B cell (primary cell): ENCODE measurements at regions not wholly inside any gene's neighbourhood (a gene's known extent, or its start where the extent isn't known, plus 50 kb on each side); places are given as distances from the start of the nearest gene placed in this dataset.

Source experiments
- ATAC-seq: fragments of 200-7000 bp; cut with Tn5 transposase; one replicate; pipeline ENCODE4 v1.10.0; 2021; ENCODE audit warnings: low read depth, mild to moderate bottlenecking, moderate number of reproducible peaks, moderate library complexity
- CTCF ChIA-PET: fragments of 350-600 bp; sonication (Branson Sonifier 250); formaldehyde crosslinking; loops from one replicate; lab custom pipeline; 2021; ENCODE audit warnings: antibody characterized with exemption, inconsistent platforms; lab: Charles Lee
- POLR2A ChIA-PET: fragments of 350-600 bp; sonication (Branson Sonifier 250); formaldehyde crosslinking; loops from one replicate; lab custom pipeline; 2021; ENCODE audit warnings: antibody characterized with exemption; lab: Charles Lee
- DNase-seq: peaks from one replicate; pipeline ENCODE4 v3.0.0; 2013
- H2AFZ ChIP-seq: 2 replicates; pipeline ENCODE4 v1.6.1; 2012; ENCODE audit warnings: mild to moderate bottlenecking, low read depth, low read length; ENCODE audit not compliant: insufficient read depth, poor library complexity, severe bottlenecking
- H3K27ac ChIP-seq, 2 donors: 1 replicate in 1 of 2; 2 replicates in 1 of 2; pipeline ENCODE4 v1.5.1; 2012 to 2013; ENCODE audit warnings: low read length in 2 of 2, mild to moderate bottlenecking in 2 of 2, moderate library complexity in 1 of 2
- H3K27me3 ChIP-seq, 4 experiments: fragments of 200-600 bp in 1 of 4; sonication (generic) in 1 of 4; replicated peaks in 1 of 4; 1 replicate in 2 of 4; 2 replicates in 2 of 4; pipeline versions ENCODE4 v1.6.1 to v1.7.0; 2013 to 2016; ENCODE audit warnings: low read length in 3 of 4, mild to moderate bottlenecking in 2 of 4, mixed read lengths in 1 of 4, moderate library complexity in 1 of 4; ENCODE audit not compliant: insufficient read depth in 4 of 4, control insufficient read depth in 3 of 4; ENCODE audit errors: control extremely low read depth in 1 of 4
- H3K36me3 ChIP-seq, 2 experiments: replicated peaks in 1 of 2; 1 replicate in 1 of 2; 2 replicates in 1 of 2; pipeline versions ENCODE4 v1.6.1 to v1.7.1; 2013; ENCODE audit warnings: low read length in 1 of 2; ENCODE audit not compliant: insufficient read depth in 2 of 2, control insufficient read depth in 1 of 2; ENCODE audit errors: control extremely low read depth in 1 of 2, extremely low read depth in 1 of 2
- H3K4me1 ChIP-seq, 2 donors: fragments of 200-600 bp in 1 of 2; sonication (generic) in 1 of 2; 1 replicate in 1 of 2; 2 replicates in 1 of 2; pipeline versions ENCODE4 v1.5.1 to v1.6.1; 2013 to 2017; ENCODE audit warnings: low read length in 2 of 2; ENCODE audit not compliant: control insufficient read depth in 2 of 2, insufficient read depth in 2 of 2
- H3K4me2 ChIP-seq: replicated peaks from 2 replicates; pipeline ENCODE3; 2012; ENCODE audit warnings: mild to moderate bottlenecking, low read depth, low read length; ENCODE audit not compliant: poor library complexity, severe bottlenecking
- H3K4me3 ChIP-seq, 5 experiments: fragments of 200-600 bp in 1 of 5; sonication (generic) in 1 of 5; 1 replicate in 3 of 5; 2 replicates in 2 of 5; pipeline versions ENCODE4 v1.5.1 to v1.7.0; 2011 to 2016; ENCODE audit warnings: low read length in 4 of 5, mild to moderate bottlenecking in 4 of 5, low read depth in 2 of 5, control low read depth in 1 of 5, moderate library complexity in 1 of 5; ENCODE audit not compliant: insufficient read depth in 1 of 5; ENCODE audit errors: control extremely low read depth in 1 of 5, extremely low read depth in 1 of 5
- H3K79me2 ChIP-seq: fragments of 200-600 bp; sonication (generic); one replicate; pipeline ENCODE4 v1.6.0; 2016; ENCODE audit warnings: low read length; ENCODE audit not compliant: control insufficient read depth, insufficient read depth
- H3K9ac ChIP-seq: fragments of 200-600 bp; sonication (generic); 2 replicates; pipeline ENCODE4 v1.6.1; 2017; ENCODE audit warnings: mild to moderate bottlenecking, low read length, moderate library complexity
- H3K9me3 ChIP-seq, 3 donors: one replicate each; pipeline versions ENCODE4 v1.6.1 to v1.7.1; 2013; ENCODE audit warnings: low read length in 2 of 3; ENCODE audit not compliant: control insufficient read depth in 2 of 3, insufficient read depth in 1 of 3; ENCODE audit errors: control extremely low read depth in 1 of 3
- H4K20me1 ChIP-seq: 2 replicates; pipeline ENCODE4 v1.6.0; 2012; ENCODE audit warnings: mild to moderate bottlenecking, low read length; ENCODE audit not compliant: insufficient read depth, control insufficient read depth, poor library complexity, severe bottlenecking
- H3K27ac Mint-ChIP-seq: one replicate; pipeline ENCODE4 v1.8.0; 2021; ENCODE audit warnings: mixed read lengths
- H3K27me3 Mint-ChIP-seq: one replicate; pipeline ENCODE4 v1.8.0; 2021; ENCODE audit warnings: mixed read lengths
- H3K4me1 Mint-ChIP-seq: one replicate; pipeline ENCODE4 v1.8.0; 2021; ENCODE audit warnings: mixed read lengths
- H3K4me3 Mint-ChIP-seq: one replicate; pipeline ENCODE4 v1.8.0; 2021; ENCODE audit warnings: mixed read lengths
- H3K9me3 Mint-ChIP-seq: one replicate; pipeline ENCODE4 v1.8.0; 2022; ENCODE audit warnings: mixed read lengths; ENCODE audit not compliant: insufficient read depth
- CTCF ChIP-seq: fragments of 200-600 bp; IDR thresholded peaks from one replicate; pipeline ENCODE4 v1.8.0; 2022; ENCODE audit warnings: antibody characterized with exemption, mild to moderate bottlenecking
- EZH2 ChIP-seq: IDR thresholded peaks from 2 replicates; pipeline ENCODE4 v1.6.1; 2012; ENCODE audit warnings: borderline replicate concordance, low read depth, mild to moderate bottlenecking, moderate library complexity, low read length; ENCODE audit not compliant: insufficient read depth, poor library complexity, severe bottlenecking
- WGBS: methylation state at CpG from one replicate; pipeline ENCODE4 v1.1.5; 2013; ENCODE audit warnings: missing lambda C conversion rate; ENCODE audit not compliant: insufficient coverage; 5-methylcytosine and 5-hydroxymethylcytosine counted together
- intact Hi-C: fragments of 100-400 bp; cut with micrococcal nuclease; formaldehyde crosslinking; loops from one replicate; pipeline ENCODE4 v1.10.0; 2022

GRCh38 chr1:218166268-218166945, 118.7 kb upstream of the RRP15 start:
- Histone ChIP-seq H3K27me3 (peaks cover 1 to 47% (median 31%) of the 10 kb centered on the region in 4 experiments), H4K20me1 (no peaks in the 10 kb centered on the region), H3K79me2 (no peaks in the 10 kb centered on the region), H3K4me2 (no peak overlapping the region), H3K36me3 (no peaks in the 10 kb centered on the region), H3K4me3 (no peak overlapping the region), H3K9me3 (peaks cover 0 to 5% (median 1%) of the 10 kb centered on the region in 3 donors), H3K4me1 (peaks cover 20 to 21% of the 10 kb centered on the region in 2 donors), H3K27ac (no peak overlapping the region), H2AFZ (no peak overlapping the region), H3K9ac (no peak overlapping the region)
- ATAC-seq (no peak), DNase-seq (peak; percentile 1)
- peaks cover 19% of the 10 kb centered on the region for H3K4me1 Mint-ChIP-seq
- no peak overlapping the region for H3K27ac Mint-ChIP-seq
- peaks cover 58% of the 10 kb centered on the region for H3K27me3 Mint-ChIP-seq
- intact Hi-C loops = no loop called here
- H3K4me3 Mint-ChIP-seq = peak overlapping the region; percentile 85
- ChIA-PET CTCF (no interaction called here), POLR2A (no interaction called here)
- WGBS = 0% methylated on average over 1 of the region's 8 CpGs
- TF ChIP-seq CTCF (no peak), EZH2 (no peak)
- H3K9me3 Mint-ChIP-seq = no peaks in the 10 kb centered on the region

GRCh38 chr1:218171302-218171893, 113.7 kb upstream of the RRP15 start:
- POLR2A ChIA-PET = no interaction called here
- no peak overlapping the region for H3K27ac ChIP-seq
- peaks cover 0 to 22% (median 3%) of the 10 kb centered on the region in 4 experiments for H3K27me3 ChIP-seq
- no peak overlapping the region for H3K9ac ChIP-seq
- H3K4me2 ChIP-seq = no peak overlapping the region
- no peaks in the 10 kb centered on the region for H3K9me3 ChIP-seq
- no peak overlapping the region for H2AFZ ChIP-seq
- CTCF ChIA-PET = no interaction called here
- H3K9me3 Mint-ChIP-seq = no peaks in the 10 kb centered on the region
- H3K27ac Mint-ChIP-seq = no peak overlapping the region
- peak; percentile 81 for TF ChIP-seq CTCF
- no peak for TF ChIP-seq EZH2
- ATAC-seq = no peak
- H4K20me1 ChIP-seq = no peaks in the 10 kb centered on the region
- WGBS = no CpG with 5 or more reads among the region's 4 CpGs
- H3K27me3 Mint-ChIP-seq = peaks cover 34% of the 10 kb centered on the region
- no peak overlapping the region for H3K4me3 Mint-ChIP-seq
- no peaks in the 10 kb centered on the region for H3K4me1 ChIP-seq
- H3K79me2 ChIP-seq = no peaks in the 10 kb centered on the region
- DNase-seq = peak; percentile 27
- intact Hi-C loops = no loop called here
- no peak overlapping the region for H3K4me3 ChIP-seq
- no peaks in the 10 kb centered on the region for H3K36me3 ChIP-seq
- H3K4me1 Mint-ChIP-seq = no peaks in the 10 kb centered on the region
